IMR-90 (cell line): ENCODE measurements at regions not wholly inside any gene's neighbourhood (a gene's known extent, or its start where the extent isn't known, plus 50 kb on each side); places are given as distances from the start of the nearest gene placed in this dataset.

ENCODE experiments used
- CEBPB ChIP-seq: IDR thresholded peaks from 2 replicates; pipeline ENCODE4 v1.6.1; 2012; ENCODE audit warnings: low read depth, low read length, improper control_type of control experiment
- CTCF ChIP-seq: conservative IDR thresholded peaks from 2 replicates; pipeline ENCODE4 v1.5.1; 2012; ENCODE audit warnings: mild to moderate bottlenecking, low read depth, low read length, improper control_type of control experiment
- MAFK ChIP-seq: IDR thresholded peaks from 2 replicates; pipeline ENCODE4 v1.6.1; 2012; ENCODE audit warnings: low read depth, low read length, improper control_type of control experiment
- MXI1 ChIP-seq: IDR thresholded peaks from 2 replicates; pipeline ENCODE4 v1.6.1; 2012; ENCODE audit warnings: low read depth, mild to moderate bottlenecking, low read length, moderate library complexity, borderline replicate concordance
- POLR2A ChIP-seq: IDR thresholded peaks from 2 replicates; pipeline ENCODE4 v1.6.1; 2012; ENCODE audit warnings: mild to moderate bottlenecking, low read depth, low read length
- RAD21 ChIP-seq: IDR thresholded peaks from 2 replicates; pipeline ENCODE4 v1.6.1; 2012; ENCODE audit warnings: low read length, improper control_type of control experiment
- RCOR1 ChIP-seq: IDR thresholded peaks from 2 replicates; pipeline ENCODE4 v1.6.1; 2012; ENCODE audit warnings: mild to moderate bottlenecking, low read length, improper control_type of control experiment; ENCODE audit not compliant: insufficient replicate concordance
- SMC3 ChIP-seq: fragments of 150-350 bp; IDR thresholded peaks from 2 replicates; pipeline ENCODE4 v1.6.1; 2016; ENCODE audit warnings: low read depth, mild to moderate bottlenecking, antibody characterized with exemption, low read length, moderate library complexity
- TF ChIP-seq, protein P1 (sequence below): fragments of 150-350 bp; IDR thresholded peaks from 2 replicates; pipeline ENCODE4 v1.6.1; 2017; ENCODE audit warnings: mild to moderate bottlenecking, antibody characterized with exemption, low read length, low read depth

GRCh38 chr3:159348431-159348830 lies 546.6 kb downstream of the MFSD1 start:
- TF ChIP-seq CTCF (no peak), RAD21 (no peak), POLR2A (no peak), RCOR1 (no peak), MXI1 (no peak), MAFK (no peak), SMC3 (no peak), CEBPB (no peak)
- TF ChIP-seq, protein P1, sequence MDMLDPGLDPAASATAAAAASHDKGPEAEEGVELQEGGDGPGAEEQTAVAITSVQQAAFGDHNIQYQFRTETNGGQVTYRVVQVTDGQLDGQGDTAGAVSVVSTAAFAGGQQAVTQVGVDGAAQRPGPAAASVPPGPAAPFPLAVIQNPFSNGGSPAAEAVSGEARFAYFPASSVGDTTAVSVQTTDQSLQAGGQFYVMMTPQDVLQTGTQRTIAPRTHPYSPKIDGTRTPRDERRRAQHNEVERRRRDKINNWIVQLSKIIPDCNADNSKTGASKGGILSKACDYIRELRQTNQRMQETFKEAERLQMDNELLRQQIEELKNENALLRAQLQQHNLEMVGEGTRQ, result no peak
